Astrocyte of the spinal cord (primary cell): ENCODE measurements at regions not wholly inside any gene's neighbourhood (a gene's known extent, or its start where the extent isn't known, plus 50 kb on each side); places are given as distances from the start of the nearest gene placed in this dataset.

Source experiments
- DNase-seq: peaks from one replicate; pipeline ENCODE4 v3.0.0; 2011; ENCODE audit warnings: low read depth, low spot score
- H3K4me3 ChIP-seq: 2 replicates; pipeline ENCODE4 v1.5.1; 2011; ENCODE audit warnings: low read depth, mild to moderate bottlenecking, low read length, moderate library complexity
- CTCF ChIP-seq: IDR thresholded peaks from 2 replicates; pipeline ENCODE4 v1.5.1; 2012; ENCODE audit warnings: low read depth, mild to moderate bottlenecking, low read length, inconsistent platforms
- in situ Hi-C: cut with HindIII; loops from 2 replicates; pipeline ENCODE4 v1.10.0; 2017; ENCODE audit warnings: low sequenced_read_pairs

GRCh38 chr3:13142552-13143380 is 69.5 kb upstream of the IQSEC1 start:
- no peak overlapping the region for H3K4me3 ChIP-seq
- in situ Hi-C loops, result no loop called here
- TF ChIP-seq CTCF, result no peak
- DNase-seq, result no peak

- in situ Hi-C loops, result no loop called here
- DNase-seq, result peak; percentile 29
- H3K4me3 ChIP-seq, result no peak overlapping the region
- no peak for TF ChIP-seq CTCF
Measured at GRCh38 chr3:13141991-13142412, 68.8 kb upstream of the IQSEC1 start.

GRCh38 chr3:13141183-13141582 is 68.0 kb upstream of the IQSEC1 start:
- TF ChIP-seq CTCF, result no peak
- in situ Hi-C loops, result no loop called here
- H3K4me3 ChIP-seq, result no peak overlapping the region
- no peak for DNase-seq

- no peak for DNase-seq
- TF ChIP-seq CTCF, result no peak
- in situ Hi-C loops, result no loop called here
- no peak overlapping the region for H3K4me3 ChIP-seq
Measured at GRCh38 chr3:13140596-13140995, 67.4 kb upstream of the IQSEC1 start.

- DNase-seq, result no peak
- TF ChIP-seq CTCF, result no peak
- H3K4me3 ChIP-seq, result no peak overlapping the region
- in situ Hi-C loops, result no loop called here
Measured at GRCh38 chr3:13139471-13140065, 66.3 kb upstream of the IQSEC1 start.

- H3K4me3 ChIP-seq, result no peak overlapping the region
- in situ Hi-C loops, result no loop called here
- TF ChIP-seq CTCF, result no peak
- no peak for DNase-seq
Measured at GRCh38 chr3:13138833-13139145, 65.6 kb upstream of the IQSEC1 start.
